Bronchial epithelial cell (primary cell): ENCODE measurements at regions not wholly inside any gene's neighbourhood (a gene's known extent, or its start where the extent isn't known, plus 50 kb on each side); places are given as distances from the start of the nearest gene placed in this dataset.

Experiments used
- DNase-seq: peaks from one replicate; pipeline ENCODE4 v3.0.0-alpha.2; 2010; ENCODE audit warnings: low read depth
- FAIRE-seq: peaks from 2 replicates; lab custom pipeline; 2011; peaks lifted over from hg19 to GRCh38; lab: Jason Lieb, UNC
- H3K27me3 ChIP-seq: 2 replicates; pipeline ENCODE4 v1.5.1; 2011; ENCODE audit warnings: low read length; ENCODE audit not compliant: control insufficient read depth, insufficient read depth
- H3K36me3 ChIP-seq: 2 replicates; pipeline ENCODE4 v1.5.1; 2011; ENCODE audit warnings: low read length; ENCODE audit not compliant: control insufficient read depth, insufficient read depth
- H3K4me3 ChIP-seq: 2 replicates; pipeline ENCODE4 v1.5.1; 2011; ENCODE audit warnings: mild to moderate bottlenecking, low read depth, low read length, control low read depth
- TF ChIP-seq, protein P1 (sequence below): IDR thresholded peaks from 2 replicates; pipeline ENCODE4 v1.5.1; 2011; ENCODE audit warnings: mild to moderate bottlenecking, moderate library complexity, low read length, control low read depth, inconsistent platforms; ENCODE audit not compliant: insufficient read depth, severe bottlenecking

- H3K36me3 ChIP-seq = no peaks in the 10 kb centered on the region
- no peaks in the 10 kb centered on the region for H3K27me3 ChIP-seq
- FAIRE-seq (no peak), DNase-seq (no peak)
- no peak overlapping the region for H3K4me3 ChIP-seq
- TF ChIP-seq, protein P1, sequence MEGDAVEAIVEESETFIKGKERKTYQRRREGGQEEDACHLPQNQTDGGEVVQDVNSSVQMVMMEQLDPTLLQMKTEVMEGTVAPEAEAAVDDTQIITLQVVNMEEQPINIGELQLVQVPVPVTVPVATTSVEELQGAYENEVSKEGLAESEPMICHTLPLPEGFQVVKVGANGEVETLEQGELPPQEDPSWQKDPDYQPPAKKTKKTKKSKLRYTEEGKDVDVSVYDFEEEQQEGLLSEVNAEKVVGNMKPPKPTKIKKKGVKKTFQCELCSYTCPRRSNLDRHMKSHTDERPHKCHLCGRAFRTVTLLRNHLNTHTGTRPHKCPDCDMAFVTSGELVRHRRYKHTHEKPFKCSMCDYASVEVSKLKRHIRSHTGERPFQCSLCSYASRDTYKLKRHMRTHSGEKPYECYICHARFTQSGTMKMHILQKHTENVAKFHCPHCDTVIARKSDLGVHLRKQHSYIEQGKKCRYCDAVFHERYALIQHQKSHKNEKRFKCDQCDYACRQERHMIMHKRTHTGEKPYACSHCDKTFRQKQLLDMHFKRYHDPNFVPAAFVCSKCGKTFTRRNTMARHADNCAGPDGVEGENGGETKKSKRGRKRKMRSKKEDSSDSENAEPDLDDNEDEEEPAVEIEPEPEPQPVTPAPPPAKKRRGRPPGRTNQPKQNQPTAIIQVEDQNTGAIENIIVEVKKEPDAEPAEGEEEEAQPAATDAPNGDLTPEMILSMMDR = no peak
Measured at GRCh38 chrY:14238277-14238676, 182.2 kb downstream of the VCY1B start.

- H3K4me3 ChIP-seq = no peak overlapping the region
- TF ChIP-seq, protein P1 = no peak
- H3K27me3 ChIP-seq = no peaks in the 10 kb centered on the region
- no peaks in the 10 kb centered on the region for H3K36me3 ChIP-seq
- no peak for FAIRE-seq
- no peak for DNase-seq
Measured at GRCh38 chrY:14246948-14247347, 190.9 kb downstream of the VCY1B start.

DNA sequence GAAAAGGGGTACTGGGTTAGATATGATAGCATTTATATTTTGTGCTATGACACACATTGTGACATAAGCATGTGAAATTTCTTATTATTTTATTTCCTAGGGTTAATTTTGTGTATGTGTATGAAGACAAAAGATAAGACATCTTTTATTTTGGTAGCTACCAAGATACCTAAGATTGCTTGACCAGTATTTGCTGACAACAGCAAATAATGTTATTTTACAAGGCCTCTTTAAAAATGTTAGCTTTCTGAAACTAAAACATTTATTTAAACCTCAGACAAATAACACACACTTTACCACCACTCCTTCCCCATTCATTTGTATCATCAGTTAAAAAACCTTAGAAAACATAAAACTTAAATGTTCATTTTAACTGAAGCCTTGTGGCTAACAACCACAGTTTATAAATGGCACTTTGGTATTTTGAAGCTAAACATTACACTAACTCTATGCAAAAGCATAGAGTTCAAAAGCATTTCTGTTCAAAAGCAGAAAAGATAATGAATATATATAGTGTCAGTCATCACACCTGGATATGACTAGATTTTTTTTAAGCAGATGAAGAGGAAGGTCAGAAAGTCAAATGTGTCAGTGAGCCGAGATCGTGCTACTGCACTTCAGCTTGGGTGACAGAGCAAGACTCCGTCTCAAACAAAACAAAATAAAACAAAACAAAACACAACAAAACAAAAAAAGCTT is 193.0 kb downstream of the VCY1B start:
- TF ChIP-seq, protein P1 = no peak
- DNase-seq = no peak
- FAIRE-seq = no peak
- Histone ChIP-seq H3K36me3 (no peaks in the 10 kb centered on the region), H3K27me3 (no peaks in the 10 kb centered on the region), H3K4me3 (no peak overlapping the region)

GRCh38 chrY:14255965-14256816 is 200.2 kb downstream of the VCY1B start:
- Histone ChIP-seq H3K4me3 (no peak overlapping the region), H3K36me3 (no peaks in the 10 kb centered on the region), H3K27me3 (no peaks in the 10 kb centered on the region)
- FAIRE-seq (no peak), DNase-seq (peak; percentile 40)
- TF ChIP-seq, protein P1 = no peak

- Histone ChIP-seq H3K36me3 (no peaks in the 10 kb centered on the region), H3K4me3 (no peak overlapping the region), H3K27me3 (no peaks in the 10 kb centered on the region)
- TF ChIP-seq, protein P1 = no peak
- FAIRE-seq (no peak), DNase-seq (no peak)
Measured at GRCh38 chrY:14256817-14257168, 200.8 kb downstream of the VCY1B start.
